ENCODE measurements at regions not wholly inside any gene's neighbourhood (a gene's known extent, or its start where the extent isn't known, plus 50 kb on each side); places are given as distances from the start of the nearest gene placed in this dataset.

GRCh38 chr1:18045621-18046020, 62.0 kb upstream of the IGSF21 start:
- TF ChIP-seq, protein P1, sequence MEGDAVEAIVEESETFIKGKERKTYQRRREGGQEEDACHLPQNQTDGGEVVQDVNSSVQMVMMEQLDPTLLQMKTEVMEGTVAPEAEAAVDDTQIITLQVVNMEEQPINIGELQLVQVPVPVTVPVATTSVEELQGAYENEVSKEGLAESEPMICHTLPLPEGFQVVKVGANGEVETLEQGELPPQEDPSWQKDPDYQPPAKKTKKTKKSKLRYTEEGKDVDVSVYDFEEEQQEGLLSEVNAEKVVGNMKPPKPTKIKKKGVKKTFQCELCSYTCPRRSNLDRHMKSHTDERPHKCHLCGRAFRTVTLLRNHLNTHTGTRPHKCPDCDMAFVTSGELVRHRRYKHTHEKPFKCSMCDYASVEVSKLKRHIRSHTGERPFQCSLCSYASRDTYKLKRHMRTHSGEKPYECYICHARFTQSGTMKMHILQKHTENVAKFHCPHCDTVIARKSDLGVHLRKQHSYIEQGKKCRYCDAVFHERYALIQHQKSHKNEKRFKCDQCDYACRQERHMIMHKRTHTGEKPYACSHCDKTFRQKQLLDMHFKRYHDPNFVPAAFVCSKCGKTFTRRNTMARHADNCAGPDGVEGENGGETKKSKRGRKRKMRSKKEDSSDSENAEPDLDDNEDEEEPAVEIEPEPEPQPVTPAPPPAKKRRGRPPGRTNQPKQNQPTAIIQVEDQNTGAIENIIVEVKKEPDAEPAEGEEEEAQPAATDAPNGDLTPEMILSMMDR (IDR thresholded peaks at IDR 0.05; ENCODE audit: insufficient read depth, low read length) = no peak
- TF ChIP-seq, protein P2, sequence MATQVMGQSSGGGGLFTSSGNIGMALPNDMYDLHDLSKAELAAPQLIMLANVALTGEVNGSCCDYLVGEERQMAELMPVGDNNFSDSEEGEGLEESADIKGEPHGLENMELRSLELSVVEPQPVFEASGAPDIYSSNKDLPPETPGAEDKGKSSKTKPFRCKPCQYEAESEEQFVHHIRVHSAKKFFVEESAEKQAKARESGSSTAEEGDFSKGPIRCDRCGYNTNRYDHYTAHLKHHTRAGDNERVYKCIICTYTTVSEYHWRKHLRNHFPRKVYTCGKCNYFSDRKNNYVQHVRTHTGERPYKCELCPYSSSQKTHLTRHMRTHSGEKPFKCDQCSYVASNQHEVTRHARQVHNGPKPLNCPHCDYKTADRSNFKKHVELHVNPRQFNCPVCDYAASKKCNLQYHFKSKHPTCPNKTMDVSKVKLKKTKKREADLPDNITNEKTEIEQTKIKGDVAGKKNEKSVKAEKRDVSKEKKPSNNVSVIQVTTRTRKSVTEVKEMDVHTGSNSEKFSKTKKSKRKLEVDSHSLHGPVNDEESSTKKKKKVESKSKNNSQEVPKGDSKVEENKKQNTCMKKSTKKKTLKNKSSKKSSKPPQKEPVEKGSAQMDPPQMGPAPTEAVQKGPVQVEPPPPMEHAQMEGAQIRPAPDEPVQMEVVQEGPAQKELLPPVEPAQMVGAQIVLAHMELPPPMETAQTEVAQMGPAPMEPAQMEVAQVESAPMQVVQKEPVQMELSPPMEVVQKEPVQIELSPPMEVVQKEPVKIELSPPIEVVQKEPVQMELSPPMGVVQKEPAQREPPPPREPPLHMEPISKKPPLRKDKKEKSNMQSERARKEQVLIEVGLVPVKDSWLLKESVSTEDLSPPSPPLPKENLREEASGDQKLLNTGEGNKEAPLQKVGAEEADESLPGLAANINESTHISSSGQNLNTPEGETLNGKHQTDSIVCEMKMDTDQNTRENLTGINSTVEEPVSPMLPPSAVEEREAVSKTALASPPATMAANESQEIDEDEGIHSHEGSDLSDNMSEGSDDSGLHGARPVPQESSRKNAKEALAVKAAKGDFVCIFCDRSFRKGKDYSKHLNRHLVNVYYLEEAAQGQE (IDR thresholded peaks at IDR 0.05; ENCODE audit: insufficient replicate concordance, low read depth) = no peak
- no peak for TF ChIP-seq SPI1 (IDR thresholded peaks at IDR 0.05; ENCODE audit: borderline replicate concordance, low read depth)
- no peak for TF ChIP-seq POLR2AphosphoS5 (IDR thresholded peaks at IDR 0.05; ENCODE audit: low read depth)
- TF ChIP-seq GABPA (IDR thresholded peaks at IDR 0.05; ENCODE audit: low read depth) = no peak
